ENCODE measurements at regions not wholly inside any gene's neighbourhood (a gene's known extent, or its start where the extent isn't known, plus 50 kb on each side); places are given as distances from the start of the nearest gene placed in this dataset.
"Not testable (repeated sequence)": the region's sequence is repeated elsewhere in the genome, so short reads cannot be mapped to it uniquely, and the experiment has no call there.

- not testable (repeated sequence) for DNase-seq
Measured at GRCh38 chr3:59230379-59230778, 180.6 kb upstream of the CFAP20DC start.

- no peak for DNase-seq
Measured at GRCh38 chr3:59213860-59214259, 164.0 kb upstream of the CFAP20DC start.

- peak; percentile 38 to 79 (median 46) for DNase-seq
Measured at GRCh38 chr3:59212128-59212779, 162.4 kb upstream of the CFAP20DC start.

- no peak for DNase-seq
Measured at GRCh38 chr3:59210260-59210659, 160.4 kb upstream of the CFAP20DC start.

GRCh38 chr3:59192473-59192872 is 142.6 kb upstream of the CFAP20DC start:
- DNase-seq, result peak in 1 of 3 donors; percentile 44

GRCh38 chr3:59191651-59192050 is 141.8 kb upstream of the CFAP20DC start:
- DNase-seq, result no peak

GRCh38 chr3:59189939-59190338 is 140.1 kb upstream of the CFAP20DC start:
- DNase-seq, result no peak

GRCh38 chr3:59189526-59189925 is 139.7 kb upstream of the CFAP20DC start:
- DNase-seq, result no peak

GRCh38 chr3:59186725-59187124 is 136.9 kb upstream of the CFAP20DC start:
- no peak for DNase-seq

- peak; percentile 1 to 31 (median 4) for DNase-seq
Measured at GRCh38 chr3:59185591-59186369, 136.0 kb upstream of the CFAP20DC start.

- no peak for DNase-seq
Measured at GRCh38 chr3:59180006-59180405, 130.2 kb upstream of the CFAP20DC start.

GRCh38 chr3:59178698-59179097 is 128.9 kb upstream of the CFAP20DC start:
- DNase-seq, result no peak

- DNase-seq, result no peak
Measured at GRCh38 chr3:59171491-59171890, 121.7 kb upstream of the CFAP20DC start.

- DNase-seq, result not testable (repeated sequence)
Measured at GRCh38 chr3:59170166-59170565, 120.3 kb upstream of the CFAP20DC start.

- no peak for DNase-seq
Measured at GRCh38 chr3:59167756-59168155, 117.9 kb upstream of the CFAP20DC start.

GRCh38 chr3:59163953-59164352 is 114.1 kb upstream of the CFAP20DC start:
- no peak for DNase-seq

GRCh38 chr3:59161048-59161447 is 111.2 kb upstream of the CFAP20DC start:
- no peak for DNase-seq

GRCh38 chr3:59160133-59160746 is 110.4 kb upstream of the CFAP20DC start:
- DNase-seq, result no peak

GRCh38 chr3:59153648-59154047 is 103.8 kb upstream of the CFAP20DC start:
- no peak for DNase-seq

- DNase-seq, result no peak
Measured at GRCh38 chr3:59152943-59153342, 103.1 kb upstream of the CFAP20DC start.

GRCh38 chr3:59150039-59150438 is 100.2 kb upstream of the CFAP20DC start:
- no peak for DNase-seq

GRCh38 chr3:59149166-59149565 is 99.3 kb upstream of the CFAP20DC start:
- DNase-seq, result no peak

- DNase-seq, result no peak
Measured at GRCh38 chr3:59143447-59143846, 93.6 kb upstream of the CFAP20DC start.

All from muscle of back (tissue), 3 donors.